ENCODE measurements at regions not wholly inside any gene's neighbourhood (a gene's known extent, or its start where the extent isn't known, plus 50 kb on each side); places are given as distances from the start of the nearest gene placed in this dataset.

GRCh38 chr1:55861676-55862340 lies 646.6 kb upstream of the USP24 start:
- no peak for DNase-seq (ENCODE audit: low read depth)

DNA sequence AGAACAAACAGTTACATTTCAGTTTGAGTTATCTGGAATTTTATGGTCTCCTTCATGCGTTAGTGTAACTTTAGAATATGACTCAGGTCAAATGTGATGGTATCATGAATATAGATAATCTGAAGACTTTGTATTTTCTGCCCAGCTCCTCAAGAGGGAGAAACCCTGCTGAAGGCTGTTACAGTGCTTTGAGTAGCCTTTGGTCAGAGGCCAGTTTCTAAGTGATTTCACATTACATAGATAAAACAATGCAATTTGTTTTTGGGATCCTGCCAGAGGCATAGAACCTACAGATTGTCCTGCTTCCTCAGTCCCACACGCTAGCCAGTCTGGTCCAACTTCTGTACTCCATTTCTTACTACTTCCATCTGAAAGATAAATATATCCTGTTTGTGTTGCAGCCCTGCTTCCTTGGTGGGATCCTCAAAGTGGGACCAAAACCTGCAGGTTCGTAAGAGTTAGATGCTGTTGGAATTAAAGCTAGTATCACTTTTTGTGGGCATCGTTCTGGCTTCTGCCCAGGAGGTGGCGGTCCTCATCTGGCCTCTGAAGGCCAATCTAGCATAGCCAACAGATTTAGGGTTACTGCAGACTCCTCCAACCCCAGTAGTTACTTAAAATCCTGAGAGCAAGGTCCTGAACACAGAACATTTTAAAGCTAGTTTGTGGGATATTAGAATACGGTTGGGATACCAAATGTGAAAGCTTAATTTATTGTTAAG lies 645.8 kb upstream of the USP24 start:
- no peak for DNase-seq (ENCODE audit: low read depth)

GRCh38 chr1:55860326-55860725 lies 645.2 kb upstream of the USP24 start:
- DNase-seq (ENCODE audit: low read depth) = no peak

- no peak for DNase-seq (ENCODE audit: low read depth)
These were observed 639.7 kb upstream of the USP24 start for GRCh38 chr1:55854911-55855310.

- no peak for DNase-seq (ENCODE audit: low read depth)
These were observed 633.7 kb upstream of the USP24 start for GRCh38 chr1:55848906-55849305.

DNA sequence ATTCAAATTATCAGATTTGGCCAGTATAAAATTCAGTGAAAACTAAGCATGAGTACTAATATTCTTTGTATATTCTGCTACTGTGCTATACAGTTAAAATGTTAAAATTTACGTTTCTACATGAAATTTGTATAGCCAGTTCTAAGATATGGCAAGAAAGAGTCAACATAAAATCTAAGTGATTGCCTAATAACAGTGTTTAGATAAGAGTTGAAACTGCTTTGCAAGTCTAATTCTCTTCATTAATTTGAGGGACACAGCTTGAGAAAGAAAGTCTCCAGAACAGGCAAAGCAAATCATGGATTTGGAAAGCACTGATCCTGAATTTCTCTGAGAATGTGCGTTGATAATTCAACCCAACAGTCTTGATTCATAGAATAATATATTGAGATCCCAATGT lies 630.9 kb upstream of the USP24 start:
- no peak for DNase-seq (ENCODE audit: low read depth)

DNA sequence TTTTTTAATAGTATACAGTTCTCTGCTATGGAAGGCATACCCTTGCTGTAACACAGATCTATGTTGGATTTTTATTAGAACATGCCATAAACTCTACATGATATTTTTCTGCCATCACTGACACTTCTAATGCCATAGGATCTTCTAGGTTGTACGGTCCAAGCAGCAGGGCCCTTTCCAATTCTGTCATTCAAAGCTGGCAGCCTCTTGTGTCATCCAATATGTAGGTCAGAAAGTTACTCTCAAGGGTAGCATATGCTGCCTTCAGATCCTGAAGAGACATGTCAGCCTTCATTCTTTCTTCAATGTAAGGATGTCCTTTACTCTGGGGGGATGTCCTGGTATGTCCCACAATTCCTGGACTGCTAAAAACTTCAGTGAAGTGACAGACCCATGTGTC lies 629.2 kb upstream of the USP24 start:
- DNase-seq (ENCODE audit: low read depth) = no peak

GRCh38 chr1:55839626-55840025 lies 624.5 kb upstream of the USP24 start:
- no peak for DNase-seq (ENCODE audit: low read depth)

DNA sequence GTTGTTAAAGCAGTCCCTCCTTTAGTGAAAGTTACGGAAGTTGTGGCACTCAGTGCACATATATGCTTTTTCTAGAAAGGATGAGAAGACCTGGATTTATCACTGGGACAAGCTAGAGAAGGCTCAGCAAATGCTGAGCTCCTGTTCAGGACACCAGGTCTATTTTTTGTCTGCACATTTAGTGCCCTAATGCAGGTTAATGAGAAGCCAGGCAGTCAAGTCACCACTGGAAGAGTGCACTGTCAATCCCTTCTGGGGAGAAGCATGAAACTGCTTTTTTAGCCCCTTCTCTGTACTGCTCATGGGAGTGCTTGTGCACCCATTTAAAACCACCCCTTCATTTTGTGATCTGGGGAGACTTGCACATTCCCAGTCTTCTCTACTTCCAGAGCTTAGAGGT lies 624.1 kb upstream of the USP24 start:
- DNase-seq (ENCODE audit: low read depth) = no peak

- no peak for DNase-seq (ENCODE audit: low read depth)
These were observed 620.9 kb upstream of the USP24 start for GRCh38 chr1:55836086-55836485.

GRCh38 chr1:55833529-55834091 lies 618.4 kb upstream of the USP24 start:
- no peak for DNase-seq (ENCODE audit: low read depth)

DNA sequence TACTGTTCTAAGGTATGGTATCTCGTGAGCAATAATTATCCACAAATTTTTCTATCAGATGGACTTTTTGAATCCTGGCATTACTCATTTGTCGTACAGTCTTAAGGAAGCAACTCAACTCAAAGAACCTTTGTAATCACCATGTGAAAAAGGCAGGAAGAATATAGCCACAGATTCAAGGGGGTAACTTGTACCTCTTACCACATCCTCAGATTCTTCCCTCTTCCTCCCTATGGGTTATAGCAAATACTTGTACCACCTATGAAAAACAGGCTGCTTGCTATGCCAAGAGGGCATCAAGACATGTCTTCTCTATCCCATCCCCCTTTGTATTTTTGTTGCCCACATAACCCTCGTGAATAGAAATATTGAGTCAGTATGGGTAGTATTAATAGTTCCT lies 616.6 kb upstream of the USP24 start:
- DNase-seq (ENCODE audit: low read depth) = no peak

- no peak for DNase-seq (ENCODE audit: low read depth)
These were observed 612.9 kb upstream of the USP24 start for GRCh38 chr1:55828044-55828443.

DNA sequence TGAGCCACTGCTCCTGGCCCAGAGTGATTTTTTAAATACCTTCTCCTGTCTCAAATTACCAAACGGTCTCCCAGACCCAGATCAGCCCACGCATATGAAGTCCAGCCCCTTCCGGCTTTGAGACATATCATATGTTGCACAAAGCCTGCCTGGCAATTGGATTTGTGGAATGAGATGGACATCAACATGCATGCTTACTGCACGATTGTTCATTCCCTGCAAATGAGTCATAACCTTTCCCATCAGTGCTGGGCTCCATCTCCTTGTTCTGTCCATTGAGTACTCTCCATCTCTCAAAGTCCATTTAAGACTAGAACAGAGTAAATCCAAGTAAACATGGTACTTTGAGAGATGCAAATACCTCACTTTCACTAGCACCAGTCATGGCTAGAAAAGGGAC lies 612.2 kb upstream of the USP24 start:
- DNase-seq (ENCODE audit: low read depth) = no peak

- DNase-seq (ENCODE audit: low read depth) = no peak
These were observed 611.4 kb upstream of the USP24 start for GRCh38 chr1:55826381-55827080.

DNA sequence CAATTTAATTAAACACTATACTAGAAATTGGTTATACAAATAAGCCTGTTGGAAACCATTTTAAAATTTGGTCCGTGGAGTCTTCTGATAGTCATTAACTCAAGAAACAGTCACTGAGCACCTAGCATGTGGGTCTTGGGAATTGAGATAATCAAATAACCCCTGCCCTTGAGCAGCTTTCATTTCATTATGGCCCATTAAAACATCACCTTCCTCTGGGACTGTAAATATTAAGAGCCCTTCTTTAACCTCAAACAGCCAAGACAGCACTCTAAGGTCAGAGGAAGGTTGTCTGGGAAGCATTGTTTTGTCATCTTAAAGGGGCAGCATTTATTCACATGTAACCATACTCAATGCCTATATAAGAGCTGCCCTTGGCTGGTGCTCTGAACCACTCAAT lies 610.3 kb upstream of the USP24 start:
- no peak for DNase-seq (ENCODE audit: low read depth)

DNA sequence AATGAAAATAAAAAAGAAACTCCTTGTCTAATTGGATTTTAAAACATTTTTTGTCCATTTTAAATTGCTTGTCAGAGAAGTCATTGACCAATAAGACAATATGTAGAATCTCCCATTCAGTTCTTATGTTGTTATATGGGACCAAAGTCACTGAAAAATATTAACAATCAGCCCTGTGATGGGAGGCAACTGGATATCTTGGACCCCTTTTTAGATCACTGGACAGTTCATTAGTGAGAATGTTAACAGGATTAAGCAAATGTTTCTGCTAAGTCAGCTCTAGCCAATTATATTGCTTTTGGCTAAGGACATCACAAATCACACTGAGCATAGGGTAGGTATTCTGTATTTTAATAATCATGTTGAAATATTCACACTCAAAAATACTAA lies 609.1 kb upstream of the USP24 start:
- no peak for DNase-seq (ENCODE audit: low read depth)

GRCh38 chr1:55823541-55824250 lies 608.5 kb upstream of the USP24 start:
- no peak for DNase-seq (ENCODE audit: low read depth)

DNA sequence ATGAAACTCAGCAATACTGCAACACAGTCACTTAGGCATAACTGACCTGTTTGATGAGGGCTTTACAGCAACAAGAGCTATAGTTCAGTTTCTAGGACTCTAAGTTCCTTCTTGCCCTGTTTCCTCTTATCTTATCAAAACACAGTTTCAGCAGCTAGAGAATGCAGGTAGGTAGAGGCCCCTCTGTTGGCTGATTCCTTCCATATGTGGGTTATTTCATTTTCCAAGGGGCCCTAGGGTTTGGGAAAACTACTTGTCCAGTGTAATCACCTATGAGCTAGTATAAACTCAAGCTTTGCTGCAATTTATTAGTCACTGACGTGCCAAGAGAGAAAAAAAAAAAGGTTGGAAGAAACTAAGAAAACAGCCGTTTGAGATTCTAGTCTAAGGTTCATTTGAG lies 607.7 kb upstream of the USP24 start:
- DNase-seq (ENCODE audit: low read depth) = no peak

GRCh38 chr1:55821234-55821633 lies 606.1 kb upstream of the USP24 start:
- DNase-seq (ENCODE audit: low read depth) = no peak

DNA sequence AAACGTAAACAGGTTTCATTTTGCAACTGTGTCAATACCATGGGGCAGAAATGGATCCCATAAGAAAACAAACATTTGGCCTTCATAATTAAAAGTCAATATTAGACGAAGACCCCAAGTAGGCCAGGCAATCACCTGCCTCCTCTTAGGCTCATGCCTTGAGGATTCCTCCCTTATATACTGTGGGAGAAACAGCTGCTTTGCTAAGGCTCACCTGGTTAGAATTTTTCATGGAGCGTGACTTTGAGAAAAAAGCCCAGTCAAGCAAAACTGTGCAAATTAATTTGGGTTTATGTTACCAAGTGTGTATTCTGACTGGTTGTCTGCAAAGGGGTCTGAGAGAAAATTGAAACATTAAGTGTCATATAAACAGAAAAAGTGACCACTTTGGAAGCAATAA lies 605.3 kb upstream of the USP24 start:
- no peak for DNase-seq (ENCODE audit: low read depth)

GRCh38 chr1:55819011-55819410 lies 603.8 kb upstream of the USP24 start:
- no peak for DNase-seq (ENCODE audit: low read depth)
